Bronchial epithelial cell (primary cell): ENCODE measurements at regions not wholly inside any gene's neighbourhood (a gene's known extent, or its start where the extent isn't known, plus 50 kb on each side); places are given as distances from the start of the nearest gene placed in this dataset.

Source experiments
- DNase-seq: peaks from one replicate; pipeline ENCODE4 v3.0.0-alpha.2; 2010; ENCODE audit warnings: low read depth
- FAIRE-seq: peaks from 2 replicates; lab custom pipeline; 2011; peaks lifted over from hg19 to GRCh38; lab: Jason Lieb, UNC
- H3K27me3 ChIP-seq: 2 replicates; pipeline ENCODE4 v1.5.1; 2011; ENCODE audit warnings: low read length; ENCODE audit not compliant: control insufficient read depth, insufficient read depth
- H3K36me3 ChIP-seq: 2 replicates; pipeline ENCODE4 v1.5.1; 2011; ENCODE audit warnings: low read length; ENCODE audit not compliant: control insufficient read depth, insufficient read depth
- H3K4me3 ChIP-seq: 2 replicates; pipeline ENCODE4 v1.5.1; 2011; ENCODE audit warnings: mild to moderate bottlenecking, low read depth, low read length, control low read depth
- CTCF ChIP-seq: IDR thresholded peaks from 2 replicates; pipeline ENCODE4 v1.5.1; 2011; ENCODE audit warnings: mild to moderate bottlenecking, moderate library complexity, low read length, control low read depth, inconsistent platforms; ENCODE audit not compliant: insufficient read depth, severe bottlenecking

- no peak for FAIRE-seq
- DNase-seq = no peak
- Histone ChIP-seq H3K27me3 (peaks cover 4% of the 10 kb centered on the region), H3K36me3 (no peaks in the 10 kb centered on the region), H3K4me3 (no peak overlapping the region)
- TF ChIP-seq CTCF = no peak
These were observed 120.9 kb upstream of the TBL1X start for GRCh38 chrX:9343971-9344370.

GRCh38 chrX:9345957-9346356, 118.9 kb upstream of the TBL1X start:
- Histone ChIP-seq H3K36me3 (no peaks in the 10 kb centered on the region), H3K4me3 (no peak overlapping the region), H3K27me3 (peaks cover 4% of the 10 kb centered on the region)
- no peak for TF ChIP-seq CTCF
- FAIRE-seq (no peak), DNase-seq (no peak)

GRCh38 chrX:9349572-9350494, 115.0 kb upstream of the TBL1X start:
- H3K27me3 ChIP-seq = peaks cover 2% of the 10 kb centered on the region
- FAIRE-seq (no peak), DNase-seq (peak; percentile 44)

GRCh38 chrX:9351126-9351525, 113.7 kb upstream of the TBL1X start:
- H3K27me3 ChIP-seq = peaks cover 4% of the 10 kb centered on the region
- no peak for TF ChIP-seq CTCF
- no peak for FAIRE-seq
- no peak overlapping the region for H3K4me3 ChIP-seq
- no peak for DNase-seq
- H3K36me3 ChIP-seq = no peaks in the 10 kb centered on the region

More at GRCh38 chrX:9349572-9350494, 115.0 kb upstream of the TBL1X start:
- TF ChIP-seq CTCF = no peak
- Histone ChIP-seq H3K4me3 (no peak overlapping the region), H3K36me3 (no peaks in the 10 kb centered on the region)

GRCh38 chrX:9352243-9352642, 112.6 kb upstream of the TBL1X start:
- peaks cover 4% of the 10 kb centered on the region for H3K27me3 ChIP-seq
- TF ChIP-seq CTCF = no peak
- FAIRE-seq (no peak), DNase-seq (no peak)
- H3K36me3 ChIP-seq = no peaks in the 10 kb centered on the region
- no peak overlapping the region for H3K4me3 ChIP-seq
